GM21737 (cell line): ENCODE measurements at regions not wholly inside any gene's neighbourhood (a gene's known extent, or its start where the extent isn't known, plus 50 kb on each side); places are given as distances from the start of the nearest gene placed in this dataset.
A peak's percentile ranks its signal among the peaks of the same experiment; 100 is the strongest.
"Not testable (repeated sequence)": the region's sequence is repeated elsewhere in the genome, so short reads cannot be mapped to it uniquely, and the experiment has no call there.

Experiments used
- ATAC-seq: cut with Tn5 transposase; IDR thresholded peaks from one replicate; pipeline ENCODE4 v1.9.1; 2021; ENCODE audit warnings: mild to moderate bottlenecking, moderate library complexity; ENCODE audit not compliant: unreplicated experiment

DNA sequence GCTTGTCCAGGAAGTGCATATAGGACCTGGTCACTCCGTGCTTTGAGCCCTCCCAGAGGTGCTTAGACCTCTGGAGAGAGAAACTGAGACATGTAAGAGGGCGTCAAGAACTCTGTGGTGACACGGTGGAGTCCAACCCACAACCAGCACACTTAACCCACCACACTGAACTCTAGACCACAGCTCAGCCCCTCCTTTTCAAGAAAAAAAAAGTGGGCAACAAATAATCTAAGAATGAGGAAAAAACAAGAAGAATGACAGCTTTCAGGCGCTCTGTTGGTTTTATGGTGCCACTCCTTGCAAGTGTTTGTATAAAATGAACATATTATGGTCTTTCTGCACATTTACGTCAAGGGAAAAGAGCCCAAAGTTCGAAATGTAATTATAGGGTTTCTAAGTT is 50.2 kb upstream of the SNAPC3 start:
- ATAC-seq: no peak

DNA sequence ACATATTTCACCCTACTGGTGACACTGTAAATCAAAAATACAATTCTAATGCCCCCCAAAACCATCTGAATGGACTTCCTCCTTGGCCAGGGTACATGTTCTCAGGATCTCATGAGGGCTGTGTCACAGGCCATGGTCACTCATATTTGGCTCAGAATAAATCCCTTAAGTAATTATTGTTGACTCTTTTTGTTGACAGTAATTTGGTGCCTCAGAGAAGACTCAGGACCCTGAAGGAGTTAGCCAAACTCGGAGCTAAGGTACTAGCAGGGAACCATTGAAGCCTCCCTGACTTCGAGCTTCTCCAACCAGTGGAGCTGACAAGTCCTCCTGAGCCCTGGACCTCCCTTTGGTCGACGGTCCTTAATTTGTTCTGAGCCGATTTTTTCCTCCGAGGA is 51.2 kb upstream of the SNAPC3 start:
- ATAC-seq: no peak

DNA sequence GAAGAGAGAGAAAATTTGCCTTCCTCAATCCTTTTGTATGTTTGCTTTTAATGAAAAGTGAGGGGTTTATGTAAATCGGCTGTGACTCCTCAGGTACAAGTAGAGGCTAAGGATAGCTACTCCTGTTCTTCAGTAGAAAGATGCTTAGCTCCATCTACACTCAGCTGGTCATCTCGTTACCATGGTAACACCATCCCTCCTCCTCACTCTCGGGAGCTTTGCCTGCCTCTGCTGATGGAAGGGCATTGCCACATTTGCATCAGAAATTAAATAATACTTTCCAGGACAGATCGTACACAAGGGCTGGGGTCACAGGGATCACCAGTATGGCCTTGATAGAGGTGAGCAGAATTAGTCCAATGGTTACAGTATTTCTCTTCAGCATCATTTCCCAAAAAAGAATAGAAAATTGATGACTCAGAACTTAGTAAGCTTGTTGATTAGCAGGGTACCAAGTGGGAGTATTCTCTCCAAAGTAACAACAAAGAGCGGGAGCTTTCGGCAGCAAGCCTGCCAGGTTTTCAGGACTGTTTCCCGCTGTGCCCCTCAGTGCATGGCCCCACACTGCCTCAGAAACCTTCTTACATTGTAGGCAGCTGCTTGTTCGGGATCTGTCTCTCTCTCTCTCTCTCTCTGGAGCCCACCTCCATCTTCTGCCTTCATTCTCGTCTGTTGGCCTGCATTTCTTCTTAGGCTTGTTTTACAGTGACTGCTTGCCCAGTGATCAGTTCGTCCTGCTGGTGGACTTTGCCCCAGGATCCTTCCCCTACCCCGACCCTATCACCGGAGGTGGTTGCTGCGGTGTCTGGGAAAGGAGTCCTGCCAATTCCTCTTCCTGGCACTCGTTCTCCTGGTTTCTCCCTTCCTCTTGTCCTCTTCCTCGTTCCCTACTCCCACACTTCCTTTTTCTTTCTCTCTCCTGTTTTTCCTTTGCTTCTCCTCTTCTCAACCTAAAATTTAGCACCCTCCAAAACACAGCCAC is 51.9 kb upstream of the SNAPC3 start:
- ATAC-seq: no peak

DNA sequence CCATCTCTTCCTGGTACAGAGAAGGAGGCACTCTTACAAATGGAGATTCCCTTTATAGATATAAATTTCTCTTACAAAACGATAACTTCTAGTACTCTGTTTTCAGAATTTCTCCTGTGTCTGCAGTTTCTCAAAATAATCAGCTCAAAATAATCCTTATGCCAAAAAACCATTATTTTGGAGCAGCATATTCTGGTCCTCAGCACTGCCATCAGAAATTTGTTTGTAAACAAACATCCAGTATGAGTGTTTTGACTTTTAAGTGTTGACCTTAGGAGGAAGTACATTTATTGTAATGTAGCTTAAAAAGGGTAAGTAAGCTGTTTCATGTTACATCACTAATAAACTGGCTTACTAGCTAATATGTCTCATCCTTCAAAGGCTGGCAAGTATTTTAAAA is 52.8 kb upstream of the SNAPC3 start:
- ATAC-seq: no peak

- no peak for ATAC-seq
Observed at GRCh38 chr9:15369238-15369637, 53.4 kb upstream of the SNAPC3 start.

- not testable (repeated sequence) for ATAC-seq
Observed at GRCh38 chr9:15364975-15365553, 57.6 kb upstream of the SNAPC3 start.

DNA sequence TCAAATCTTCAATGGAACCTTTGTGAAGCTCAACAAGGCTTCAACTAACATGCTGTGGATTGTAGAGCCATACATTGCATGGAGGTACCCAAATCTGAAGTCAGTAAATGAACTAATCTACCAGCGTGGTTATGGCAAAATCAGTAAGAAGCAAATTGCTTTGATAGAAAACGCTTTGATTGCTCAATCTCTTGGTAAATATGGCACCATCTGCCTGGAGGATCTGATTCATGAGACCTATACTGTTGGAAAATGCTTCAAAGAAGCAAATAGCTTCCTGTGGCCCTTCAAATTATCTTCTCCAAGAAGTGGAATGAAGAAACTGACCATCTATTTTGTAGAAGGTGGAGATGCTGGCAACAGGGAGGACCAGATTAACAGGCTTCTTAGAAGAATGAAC is 54.7 kb upstream of the TTC39B start:
- no peak for ATAC-seq

DNA sequence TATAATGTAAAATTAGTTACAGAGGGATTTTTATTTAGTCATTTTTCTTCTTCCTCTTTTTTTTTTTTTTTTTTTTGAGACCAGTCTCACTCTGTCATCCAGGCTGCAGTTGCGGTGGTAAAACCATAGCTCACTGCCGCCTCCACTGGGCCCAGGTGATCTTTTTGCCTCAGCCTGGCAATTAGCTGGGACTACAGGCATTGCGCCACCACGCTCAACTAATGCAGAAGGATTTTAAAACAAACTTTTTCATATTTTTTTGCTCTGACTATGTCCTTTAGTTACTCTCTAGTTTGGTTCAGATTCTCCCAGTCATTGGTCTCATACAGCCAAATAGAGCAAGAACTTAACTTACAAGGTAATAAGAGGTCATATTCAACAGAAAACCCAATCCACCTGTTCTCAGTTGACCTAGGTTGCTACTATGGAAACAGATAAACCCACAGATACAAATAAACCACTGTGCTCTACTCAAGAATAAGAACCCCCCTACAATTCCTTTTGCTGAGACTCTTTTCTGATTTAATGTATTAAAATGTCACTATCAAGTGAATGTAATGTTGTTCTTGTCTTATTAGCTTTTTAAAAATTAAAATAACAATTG is 50.1 kb upstream of the TTC39B start:
- peak; percentile 72 for ATAC-seq
